Ishikawa (cell line): ENCODE measurements at regions not wholly inside any gene's neighbourhood (a gene's known extent, or its start where the extent isn't known, plus 50 kb on each side); places are given as distances from the start of the nearest gene placed in this dataset.

Experiments used
- CEBPB ChIP-seq: IDR thresholded peaks from 2 replicates; pipeline ENCODE4 v1.6.1; 2012
- CREB1 ChIP-seq: IDR thresholded peaks from 2 replicates; pipeline ENCODE4 v1.6.1; 2012; ENCODE audit warnings: low read depth
- EGR1 ChIP-seq: IDR thresholded peaks from 2 replicates; pipeline ENCODE4 v1.6.1; 2012
- EP300 ChIP-seq: IDR thresholded peaks from 2 replicates; pipeline ENCODE4 v1.6.1; 2012; ENCODE audit warnings: borderline replicate concordance
- FOXM1 ChIP-seq: IDR thresholded peaks from 2 replicates; pipeline ENCODE4 v1.6.1; 2012; ENCODE audit warnings: low read depth, borderline replicate concordance
- MAX ChIP-seq: IDR thresholded peaks from 2 replicates; pipeline ENCODE4 v1.6.1; 2012
- NFIC ChIP-seq: IDR thresholded peaks from 2 replicates; pipeline ENCODE4 v1.6.1; 2012
- RAD21 ChIP-seq: IDR thresholded peaks from 2 replicates; pipeline ENCODE4 v1.6.1; 2012; ENCODE audit warnings: low read depth
- REST ChIP-seq: IDR thresholded peaks from 2 replicates; pipeline ENCODE4 v1.6.1; 2012; ENCODE audit warnings: low read depth, mild to moderate bottlenecking
- TAF1 ChIP-seq: IDR thresholded peaks from 2 replicates; pipeline ENCODE4 v1.6.1; 2012; ENCODE audit warnings: low read depth, mild to moderate bottlenecking
- TCF12 ChIP-seq: IDR thresholded peaks from 2 replicates; pipeline ENCODE4 v1.6.1; 2012; ENCODE audit warnings: low read depth
- TEAD4 ChIP-seq: IDR thresholded peaks from 2 replicates; pipeline ENCODE4 v1.6.1; 2012
- USF1 ChIP-seq: IDR thresholded peaks from 2 replicates; pipeline ENCODE4 v1.6.1; 2012
- YY1 ChIP-seq: IDR thresholded peaks from 2 replicates; pipeline ENCODE4 v1.6.1; 2012; ENCODE audit warnings: low read depth
- ZBTB7A ChIP-seq: IDR thresholded peaks from 2 replicates; pipeline ENCODE4 v1.6.1; 2012; ENCODE audit warnings: low read depth

GRCh38 chr2:2738684-2739083 lies 407.6 kb upstream of the MYT1L start:
- TF ChIP-seq TAF1, result no peak
- no peak for TF ChIP-seq USF1
- TF ChIP-seq CEBPB, result no peak
- no peak for TF ChIP-seq RAD21
- TF ChIP-seq EGR1, result no peak
- no peak for TF ChIP-seq CREB1
- no peak for TF ChIP-seq NFIC

- no peak for TF ChIP-seq REST
- no peak for TF ChIP-seq USF1
Observed at GRCh38 chr2:2738276-2738675, 407.2 kb upstream of the MYT1L start.

GRCh38 chr2:2735041-2735440 lies 404.0 kb upstream of the MYT1L start:
- no peak for TF ChIP-seq YY1
- TF ChIP-seq TEAD4, result no peak
- no peak for TF ChIP-seq CREB1
- no peak for TF ChIP-seq NFIC
- no peak for TF ChIP-seq REST
- TF ChIP-seq EGR1, result no peak

GRCh38 chr2:2734308-2734707 lies 403.2 kb upstream of the MYT1L start:
- TF ChIP-seq CREB1, result no peak
- no peak for TF ChIP-seq TEAD4
- no peak for TF ChIP-seq MAX
- TF ChIP-seq RAD21, result no peak
- no peak for TF ChIP-seq REST
- TF ChIP-seq USF1, result no peak
- no peak for TF ChIP-seq YY1
- no peak for TF ChIP-seq ZBTB7A
- TF ChIP-seq EP300, result no peak

- TF ChIP-seq TAF1 (no peak), MAX (no peak), USF1 (no peak), FOXM1 (no peak), TCF12 (no peak), ZBTB7A (no peak), CREB1 (no peak), TEAD4 (no peak)
Observed at GRCh38 chr2:2733818-2734217, 402.7 kb upstream of the MYT1L start.
